ENCODE measurements at regions not wholly inside any gene's neighbourhood (a gene's known extent, or its start where the extent isn't known, plus 50 kb on each side); places are given as distances from the start of the nearest gene placed in this dataset.

GRCh38 chr12:46944771-46945170, 119.0 kb upstream of the SLC38A4 start:
- Histone ChIP-seq H3K36me3 (ENCODE audit: low read depth) (no peaks in the 10 kb centered on the region), H4K20me1 (ENCODE audit: insufficient read depth) (no peaks in the 10 kb centered on the region), H3K4me1 (ENCODE audit: insufficient read depth) (peaks cover 56% of the 10 kb centered on the region), H2AFZ (no peak overlapping the region), H3K79me2 (ENCODE audit: insufficient read depth) (no peaks in the 10 kb centered on the region), H3K27me3 (replicated peaks; ENCODE audit: insufficient read depth) (no peaks in the 10 kb centered on the region), H3K27ac (no peak overlapping the region), H3K4me3 (no peak overlapping the region), H3K9ac (no peak overlapping the region), H3K9me3 (ENCODE audit: low read depth) (no peaks in the 10 kb centered on the region), H3K4me2 (ENCODE audit: unreplicated experiment) (no peak overlapping the region), H3F3A (ENCODE audit: insufficient read depth) (peaks cover 50% of the 10 kb centered on the region), H3K9me2 (ENCODE audit: insufficient read depth) (no peaks in the 10 kb centered on the region)
- in situ Hi-C loops (cut with MboI): loop anchor here (25.0 kb wide), 1 partner anchor 582 kb away; the partner anchor contains the start of gene SLC38A2
- TF ChIP-seq EZH2phosphoT487 (IDR thresholded peaks at IDR 0.05; ENCODE audit: insufficient read depth, low read depth): no peak
- TF ChIP-seq EZH2 (IDR thresholded peaks at IDR 0.05; ENCODE audit: insufficient read depth, poor library complexity, severe bottlenecking): no peak
- DNase-seq: peak; percentile 15
- 59 to 62% methylated on average over 5 of the region's 5 CpGs for WGBS, 2 experiments (ENCODE audit: low coverage in 1 of 2, low lambda C conversion rate in 2 of 2, missing lambda C conversion rate in 2 of 2)

- H2AFZ ChIP-seq: no peak overlapping the region
- H3K9ac ChIP-seq: no peak overlapping the region
- DNase-seq: no peak
- no peaks in the 10 kb centered on the region for H3K9me2 ChIP-seq (ENCODE audit: insufficient read depth)
- H3K4me1 ChIP-seq (ENCODE audit: insufficient read depth): peaks cover 61% of the 10 kb centered on the region
- H3K27ac ChIP-seq: no peak overlapping the region
- WGBS, 2 experiments (ENCODE audit: low coverage in 1 of 2, low lambda C conversion rate in 2 of 2, missing lambda C conversion rate in 2 of 2): 81 to 85% methylated on average over 3 of the region's 3 CpGs
- no peaks in the 10 kb centered on the region for H3K27me3 ChIP-seq (replicated peaks; ENCODE audit: insufficient read depth)
- H4K20me1 ChIP-seq (ENCODE audit: insufficient read depth): no peaks in the 10 kb centered on the region
- peaks cover 50% of the 10 kb centered on the region for H3F3A ChIP-seq (ENCODE audit: insufficient read depth)
- in situ Hi-C loops (cut with MboI): loop anchor here (25.0 kb wide), 1 partner anchor 583 kb away; the partner anchor contains the start of gene SLC38A2
- TF ChIP-seq EZH2phosphoT487 (IDR thresholded peaks at IDR 0.05; ENCODE audit: insufficient read depth, low read depth) (no peak), EZH2 (IDR thresholded peaks at IDR 0.05; ENCODE audit: insufficient read depth, poor library complexity, severe bottlenecking) (no peak)
- no peaks in the 10 kb centered on the region for H3K79me2 ChIP-seq (ENCODE audit: insufficient read depth)
- H3K36me3 ChIP-seq (ENCODE audit: low read depth): no peaks in the 10 kb centered on the region
- H3K4me3 ChIP-seq: no peak overlapping the region
- no peaks in the 10 kb centered on the region for H3K9me3 ChIP-seq (ENCODE audit: low read depth)
- no peak overlapping the region for H3K4me2 ChIP-seq (ENCODE audit: unreplicated experiment)
Measured at GRCh38 chr12:46945591-46945990, 119.8 kb upstream of the SLC38A4 start.

- Histone ChIP-seq H2AFZ (no peak overlapping the region), H3K4me1 (ENCODE audit: insufficient read depth) (peaks cover 61% of the 10 kb centered on the region), H4K20me1 (ENCODE audit: insufficient read depth) (no peaks in the 10 kb centered on the region), H3K9me2 (ENCODE audit: insufficient read depth) (no peaks in the 10 kb centered on the region), H3K4me3 (no peak overlapping the region), H3K79me2 (ENCODE audit: insufficient read depth) (no peaks in the 10 kb centered on the region), H3K9me3 (ENCODE audit: low read depth) (no peaks in the 10 kb centered on the region), H3F3A (ENCODE audit: insufficient read depth) (peaks cover 50% of the 10 kb centered on the region), H3K36me3 (ENCODE audit: low read depth) (no peaks in the 10 kb centered on the region), H3K4me2 (ENCODE audit: unreplicated experiment) (no peak overlapping the region), H3K27me3 (replicated peaks; ENCODE audit: insufficient read depth) (no peaks in the 10 kb centered on the region), H3K9ac (no peak overlapping the region), H3K27ac (peak overlapping the region; percentile 17; the same call in 1 of the 2 replicates)
- 10 to 21% methylated on average over 2 of the region's 2 CpGs for WGBS, 2 experiments (ENCODE audit: low coverage in 1 of 2, low lambda C conversion rate in 2 of 2, missing lambda C conversion rate in 2 of 2)
- in situ Hi-C loops (cut with MboI): loop anchor here (25.0 kb wide), 1 partner anchor 584 kb away; the partner anchor contains the start of gene SLC38A2
- peak; percentile 90 for DNase-seq
- TF ChIP-seq EZH2 (IDR thresholded peaks at IDR 0.05; ENCODE audit: insufficient read depth, poor library complexity, severe bottlenecking): no peak
- TF ChIP-seq EZH2phosphoT487 (IDR thresholded peaks at IDR 0.05; ENCODE audit: insufficient read depth, low read depth): no peak
Measured at GRCh38 chr12:46946137-46946536, 120.3 kb upstream of the SLC38A4 start.

GRCh38 chr12:46948936-46949545, 123.2 kb upstream of the SLC38A4 start:
- peaks cover 46% of the 10 kb centered on the region for H3K4me1 ChIP-seq (ENCODE audit: insufficient read depth)
- no peak for TF ChIP-seq EZH2phosphoT487 (IDR thresholded peaks at IDR 0.05; ENCODE audit: insufficient read depth, low read depth)
- TF ChIP-seq EZH2 (IDR thresholded peaks at IDR 0.05; ENCODE audit: insufficient read depth, poor library complexity, severe bottlenecking): no peak
- H3K27ac ChIP-seq: no peak overlapping the region
- peaks cover 28% of the 10 kb centered on the region for H3F3A ChIP-seq (ENCODE audit: insufficient read depth)
- no peaks in the 10 kb centered on the region for H3K36me3 ChIP-seq (ENCODE audit: low read depth)
- 7 to 10% methylated on average over 1 of the region's 1 CpG for WGBS, 2 experiments (ENCODE audit: low coverage in 1 of 2, low lambda C conversion rate in 2 of 2, missing lambda C conversion rate in 2 of 2)
- H3K9me2 ChIP-seq (ENCODE audit: insufficient read depth): no peaks in the 10 kb centered on the region
- no peaks in the 10 kb centered on the region for H3K9me3 ChIP-seq (ENCODE audit: low read depth)
- H3K4me3 ChIP-seq: no peak overlapping the region
- in situ Hi-C loops (cut with MboI): loop anchor here (25.0 kb wide), 1 partner anchor 587 kb away; the partner anchor contains the start of gene SLC38A2
- H2AFZ ChIP-seq: no peak overlapping the region
- no peaks in the 10 kb centered on the region for H4K20me1 ChIP-seq (ENCODE audit: insufficient read depth)
- H3K79me2 ChIP-seq (ENCODE audit: insufficient read depth): no peaks in the 10 kb centered on the region
- peak; percentile 16 for DNase-seq
- peak overlapping the region; percentile 0 for H3K4me2 ChIP-seq (ENCODE audit: unreplicated experiment)
- H3K9ac ChIP-seq: no peak overlapping the region
- no peaks in the 10 kb centered on the region for H3K27me3 ChIP-seq (replicated peaks; ENCODE audit: insufficient read depth)
